GM10248 (cell line): ENCODE measurements at regions not wholly inside any gene's neighbourhood (a gene's known extent, or its start where the extent isn't known, plus 50 kb on each side); places are given as distances from the start of the nearest gene placed in this dataset.

ENCODE experiments used
- CTCF ChIA-PET: fragments of 300-600 bp; sonication (Branson Sonifier 250); formaldehyde crosslinking; extraction: SDS; loops from one replicate; lab custom pipeline; 2021; ENCODE audit warnings: antibody characterized with exemption; lab: Yijun Ruan, JAX
- POLR2A ChIA-PET: fragments of 350-650 bp; sonication (Branson Sonifier 250); formaldehyde crosslinking; extraction: SDS; loops from one replicate; lab custom pipeline; 2020; ENCODE audit warnings: antibody characterized with exemption; lab: Yijun Ruan, JAX
- DNase-seq: peaks from one replicate; pipeline ENCODE4 v3.0.0; 2012; ENCODE audit errors: extremely low spot score
- TF ChIP-seq, protein P1 (sequence below): IDR thresholded peaks from 2 replicates; pipeline ENCODE4 v1.5.1; 2012; ENCODE audit warnings: mild to moderate bottlenecking, low read depth; ENCODE audit errors: extremely low read depth, missing control alignments, control extremely low read depth

DNA sequence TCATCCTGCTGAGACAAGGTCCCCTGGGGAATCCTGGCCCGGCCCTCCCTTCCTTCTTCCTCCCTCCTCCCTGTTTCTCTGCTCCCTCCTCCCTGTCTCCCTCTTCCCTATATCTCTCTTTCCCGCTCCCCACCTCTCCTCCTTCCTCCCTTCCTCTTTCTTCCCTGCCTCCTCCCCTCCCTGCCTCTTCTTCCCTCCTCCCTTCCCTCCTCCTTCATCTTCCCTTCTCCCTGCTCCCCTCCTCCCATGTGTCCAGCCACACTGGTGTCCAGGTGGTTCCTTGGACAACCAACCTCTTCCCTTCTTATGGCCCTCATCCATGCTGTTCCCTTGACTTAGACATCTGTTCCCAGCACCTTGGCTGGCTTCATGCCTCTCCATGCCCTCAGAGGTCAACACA, 258.1 kb downstream of the MN1 start:
- POLR2A ChIA-PET: no interaction called here
- CTCF ChIA-PET: no interaction called here
- no peak for DNase-seq
- TF ChIP-seq, protein P1, sequence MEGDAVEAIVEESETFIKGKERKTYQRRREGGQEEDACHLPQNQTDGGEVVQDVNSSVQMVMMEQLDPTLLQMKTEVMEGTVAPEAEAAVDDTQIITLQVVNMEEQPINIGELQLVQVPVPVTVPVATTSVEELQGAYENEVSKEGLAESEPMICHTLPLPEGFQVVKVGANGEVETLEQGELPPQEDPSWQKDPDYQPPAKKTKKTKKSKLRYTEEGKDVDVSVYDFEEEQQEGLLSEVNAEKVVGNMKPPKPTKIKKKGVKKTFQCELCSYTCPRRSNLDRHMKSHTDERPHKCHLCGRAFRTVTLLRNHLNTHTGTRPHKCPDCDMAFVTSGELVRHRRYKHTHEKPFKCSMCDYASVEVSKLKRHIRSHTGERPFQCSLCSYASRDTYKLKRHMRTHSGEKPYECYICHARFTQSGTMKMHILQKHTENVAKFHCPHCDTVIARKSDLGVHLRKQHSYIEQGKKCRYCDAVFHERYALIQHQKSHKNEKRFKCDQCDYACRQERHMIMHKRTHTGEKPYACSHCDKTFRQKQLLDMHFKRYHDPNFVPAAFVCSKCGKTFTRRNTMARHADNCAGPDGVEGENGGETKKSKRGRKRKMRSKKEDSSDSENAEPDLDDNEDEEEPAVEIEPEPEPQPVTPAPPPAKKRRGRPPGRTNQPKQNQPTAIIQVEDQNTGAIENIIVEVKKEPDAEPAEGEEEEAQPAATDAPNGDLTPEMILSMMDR: no peak

DNA sequence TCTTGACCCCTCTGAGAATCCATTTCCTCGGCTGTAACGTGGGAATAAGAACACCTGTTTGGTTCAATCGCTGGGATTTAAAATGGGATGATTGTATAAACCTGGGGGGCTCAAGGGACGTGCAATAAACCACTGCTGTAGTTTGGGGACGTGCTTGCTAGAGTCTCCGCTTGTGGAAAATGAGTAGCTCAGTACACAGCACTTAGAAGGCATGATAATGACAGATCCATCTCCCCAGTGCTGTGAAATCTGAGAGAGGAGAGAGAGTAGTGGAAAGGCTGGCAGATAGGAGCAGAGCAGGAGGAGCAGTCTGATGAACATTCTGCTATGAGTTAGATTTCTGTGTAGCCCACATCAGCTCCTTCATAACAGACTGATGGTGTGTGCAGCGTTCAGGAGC, 256.5 kb downstream of the MN1 start:
- DNase-seq: no peak
- ChIA-PET POLR2A (no interaction called here), CTCF (no interaction called here)
- TF ChIP-seq, protein P1: no peak

DNA sequence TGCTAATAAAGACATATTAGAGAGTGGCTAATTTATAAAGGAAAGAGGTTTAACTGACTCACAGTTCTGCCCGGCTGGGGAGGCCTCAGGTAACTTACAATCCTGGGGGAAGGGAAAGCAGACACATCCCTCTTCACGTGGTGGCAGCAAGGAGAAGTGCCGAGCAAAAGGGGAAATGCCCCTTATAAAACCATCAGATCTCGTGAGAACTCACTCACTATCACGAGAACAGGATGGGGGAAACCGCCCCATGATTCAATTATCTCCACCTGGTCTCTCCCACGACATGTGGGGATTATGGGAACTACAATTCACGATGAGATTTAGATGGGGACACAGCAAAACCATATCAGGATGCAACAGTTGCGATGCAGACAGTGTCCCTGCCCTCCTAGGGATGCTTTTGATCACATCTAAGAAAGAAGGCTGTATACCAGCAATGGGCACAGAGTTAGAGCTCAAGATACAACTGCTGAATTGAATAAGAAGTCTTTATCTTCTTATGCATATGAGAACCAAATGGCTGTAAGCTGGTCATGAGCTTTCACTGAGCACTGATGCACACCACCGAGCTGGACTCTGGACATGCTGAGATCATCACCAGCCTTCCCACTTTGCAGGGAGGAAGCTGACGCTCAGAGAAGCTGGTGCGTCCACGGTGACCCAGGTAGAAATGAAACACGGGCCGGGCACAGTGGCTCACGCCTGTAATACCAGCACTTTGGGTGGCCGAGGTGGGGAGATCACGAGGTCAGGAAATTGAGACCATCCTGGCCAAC, 255.2 kb downstream of the MN1 start:
- CTCF ChIA-PET: no interaction called here
- no peak for DNase-seq
- TF ChIP-seq, protein P1: no peak
- POLR2A ChIA-PET: no interaction called here

DNA sequence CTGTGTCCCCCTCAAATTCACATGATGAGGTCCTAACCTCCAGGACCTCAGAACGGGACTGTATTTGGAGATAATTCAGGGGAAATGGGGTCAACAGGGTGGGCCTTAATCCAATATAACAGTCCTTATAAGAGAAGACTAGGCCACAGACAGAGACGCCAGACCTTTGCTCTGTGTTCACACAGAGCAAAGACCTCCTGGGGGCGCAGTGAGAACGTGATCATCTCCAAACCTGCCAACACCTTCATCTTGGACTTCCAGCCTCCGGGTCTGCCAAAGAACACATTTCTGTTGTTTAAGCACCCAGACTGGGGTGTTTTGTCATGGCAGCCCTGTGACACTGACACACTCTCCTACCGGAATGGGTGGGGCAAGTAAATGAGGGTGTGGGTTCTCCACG, 250.2 kb downstream of the MN1 start:
- TF ChIP-seq, protein P1: no peak
- DNase-seq: no peak
- POLR2A ChIA-PET: no interaction called here
- CTCF ChIA-PET: no interaction called here

DNA sequence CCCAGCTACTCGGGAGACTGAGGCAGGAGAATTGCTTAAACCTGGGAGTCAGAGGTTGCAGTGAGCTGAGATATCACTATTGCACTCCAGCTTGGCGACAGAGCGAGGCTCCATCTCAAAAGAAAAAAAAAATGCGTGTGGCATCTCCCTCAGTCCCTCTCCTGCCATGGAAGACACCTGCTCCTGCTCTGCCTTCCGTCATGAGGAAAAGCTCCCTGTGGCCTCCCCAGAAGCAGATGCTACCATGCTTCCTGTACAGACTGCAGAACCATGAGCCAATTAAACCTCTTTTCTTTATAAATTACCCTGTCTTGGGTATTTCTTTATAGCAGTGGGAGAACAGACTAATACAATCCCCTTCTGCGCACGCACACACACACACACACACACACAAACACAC, 249.4 kb downstream of the MN1 start:
- POLR2A ChIA-PET: no interaction called here
- CTCF ChIA-PET: no interaction called here
- no peak for DNase-seq
- TF ChIP-seq, protein P1: no peak

DNA sequence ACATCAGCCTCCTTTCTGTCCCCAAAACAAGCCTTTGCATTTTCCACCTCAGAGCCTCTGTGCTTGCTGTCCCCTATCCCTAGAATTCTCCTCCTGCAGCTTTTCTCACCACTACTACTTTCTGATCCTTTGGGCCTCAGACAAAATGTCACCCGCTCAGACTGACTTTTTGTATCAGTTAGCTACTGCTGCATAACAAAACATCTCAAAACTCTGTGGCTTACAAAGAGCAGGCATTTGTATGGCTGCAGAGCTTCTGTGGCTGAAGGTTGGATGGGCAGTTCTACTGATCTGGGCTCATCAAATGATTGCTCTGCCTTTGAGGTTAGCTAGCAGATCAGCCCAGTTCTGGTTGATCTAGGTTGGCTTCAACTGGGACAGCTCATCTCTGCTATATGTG, 248.7 kb downstream of the MN1 start:
- no peak for DNase-seq
- POLR2A ChIA-PET: no interaction called here
- CTCF ChIA-PET: no interaction called here
- TF ChIP-seq, protein P1: no peak
